ENCODE measurements at regions not wholly inside any gene's neighbourhood (a gene's known extent, or its start where the extent isn't known, plus 50 kb on each side); places are given as distances from the start of the nearest gene placed in this dataset.

GRCh38 chr14:27012641-27013040 lies 414.8 kb upstream of the NOVA1 start:
- no peak for DNase-seq

GRCh38 chr14:27013678-27014077 lies 415.8 kb upstream of the NOVA1 start:
- no peak for DNase-seq

- DNase-seq: no peak
Observed at GRCh38 chr14:27015065-27015464, 417.2 kb upstream of the NOVA1 start.

GRCh38 chr14:27025648-27026047 lies 427.8 kb upstream of the NOVA1 start:
- no peak for DNase-seq

GRCh38 chr14:27026097-27026496 lies 428.3 kb upstream of the NOVA1 start:
- no peak for DNase-seq

- DNase-seq: no peak
Observed at GRCh38 chr14:27040552-27040951, 442.7 kb upstream of the NOVA1 start.

- no peak for DNase-seq
Observed at GRCh38 chr14:27049701-27050100, 451.9 kb upstream of the NOVA1 start.

GRCh38 chr14:27050208-27050607 lies 452.4 kb upstream of the NOVA1 start:
- DNase-seq: no peak

GRCh38 chr14:27056586-27056985 lies 458.8 kb upstream of the NOVA1 start:
- DNase-seq: no peak

- no peak for DNase-seq
Observed at GRCh38 chr14:27061299-27061698, 463.5 kb upstream of the NOVA1 start.

- no peak for DNase-seq
Observed at GRCh38 chr14:27063959-27064358, 466.1 kb upstream of the NOVA1 start.

- no peak for DNase-seq
Observed at GRCh38 chr14:27065886-27066285, 468.1 kb upstream of the NOVA1 start.

GRCh38 chr14:27067961-27068360 lies 470.1 kb upstream of the NOVA1 start:
- no peak for DNase-seq

GRCh38 chr14:27072589-27072988 lies 474.8 kb upstream of the NOVA1 start:
- DNase-seq: no peak

- DNase-seq: no peak
Observed at GRCh38 chr14:27075503-27075902, 477.7 kb upstream of the NOVA1 start.

GRCh38 chr14:27077214-27077613 lies 479.4 kb upstream of the NOVA1 start:
- no peak for DNase-seq

- DNase-seq: no peak
Observed at GRCh38 chr14:27077710-27078109, 479.9 kb upstream of the NOVA1 start.

- no peak for DNase-seq
Observed at GRCh38 chr14:27078191-27078590, 480.4 kb upstream of the NOVA1 start.

- no peak for DNase-seq
Observed at GRCh38 chr14:27079716-27080115, 481.9 kb upstream of the NOVA1 start.

GRCh38 chr14:27085500-27085899 lies 487.7 kb upstream of the NOVA1 start:
- DNase-seq: no peak

GRCh38 chr14:27090716-27091115 lies 492.9 kb upstream of the NOVA1 start:
- no peak for DNase-seq

- DNase-seq: no peak
Observed at GRCh38 chr14:27091973-27092372, 494.1 kb upstream of the NOVA1 start.

GRCh38 chr14:27096091-27096490 lies 498.3 kb upstream of the NOVA1 start:
- no peak for DNase-seq

- no peak for DNase-seq
Observed at GRCh38 chr14:27098451-27098850, 500.6 kb upstream of the NOVA1 start.

- no peak for DNase-seq
Observed at GRCh38 chr14:27114180-27114579, 516.3 kb upstream of the NOVA1 start.

- no peak for DNase-seq
Observed at GRCh38 chr14:27123162-27123561, 525.3 kb upstream of the NOVA1 start.
